Caco-2 (cell line): ENCODE measurements at regions not wholly inside any gene's neighbourhood (a gene's known extent, or its start where the extent isn't known, plus 50 kb on each side); places are given as distances from the start of the nearest gene placed in this dataset.

Experiments
- BruUV-seq: library from RNA; stranded (reverse); fragments of 400-500 nt; replicated peaks from 2 replicates; lab custom pipeline; 2021; lab: Mats Ljungman, UMichigan
- CTCF ChIA-PET: fragments of 300-600 bp; sonication (Branson Sonifier 250); formaldehyde crosslinking; loops from one replicate; lab custom pipeline; 2022; ENCODE audit warnings: antibody characterized with exemption; lab: Charles Lee
- POLR2A ChIA-PET: fragments of 300-600 bp; sonication (Branson Sonifier 250); formaldehyde crosslinking; loops from one replicate; lab custom pipeline; 2022; ENCODE audit warnings: antibody characterized with exemption; lab: Charles Lee
- DNase-seq, 2 experiments: peaks; one replicate each; pipeline versions ENCODE4 v3.0.0 to v3.0.0-alpha.2; 2020 to 2022
- H3K27me3 ChIP-seq: replicated peaks from 2 replicates; pipeline ENCODE4 v1.6.0; 2011; ENCODE audit warnings: low read length; ENCODE audit not compliant: control insufficient read depth, insufficient read depth
- H3K36me3 ChIP-seq: 2 replicates; pipeline ENCODE4 v1.5.1; 2011; ENCODE audit warnings: low read length; ENCODE audit not compliant: control insufficient read depth, insufficient read depth
- H3K4me1 ChIP-seq: fragments of 250-450 bp; sonication (Bioruptor Pico); 2 replicates; pipeline ENCODE4 v1.5.1; 2020; ENCODE audit warnings: mild to moderate bottlenecking
- H3K4me3 ChIP-seq: 2 replicates; pipeline ENCODE4 v1.5.1; 2011; ENCODE audit warnings: low read depth, mild to moderate bottlenecking, control low read depth, low read length
- H3K9me3 ChIP-seq: fragments of 250-450 bp; sonication (Bioruptor Pico); 2 replicates; pipeline ENCODE4 v1.5.1; 2020; ENCODE audit warnings: mild to moderate bottlenecking, moderate library complexity
- H3K27ac Mint-ChIP-seq: one replicate; pipeline ENCODE4 v1.8.0; 2022; ENCODE audit warnings: mixed read lengths; ENCODE audit not compliant: unreplicated experiment
- H3K27me3 Mint-ChIP-seq: one replicate; pipeline ENCODE4 v1.8.0; 2022; ENCODE audit warnings: mixed read lengths; ENCODE audit not compliant: insufficient read depth, unreplicated experiment
- H3K36me3 Mint-ChIP-seq: one replicate; pipeline ENCODE4 v1.8.0; 2022; ENCODE audit warnings: mild to moderate bottlenecking, mixed read lengths; ENCODE audit not compliant: insufficient read depth, unreplicated experiment
- H3K4me1 Mint-ChIP-seq: one replicate; pipeline ENCODE4 v1.8.0; 2022; ENCODE audit warnings: low read depth, mixed read lengths; ENCODE audit not compliant: unreplicated experiment
- H3K4me3 Mint-ChIP-seq: one replicate; pipeline ENCODE4 v1.8.0; 2022; ENCODE audit warnings: mild to moderate bottlenecking, moderate library complexity, mixed read lengths; ENCODE audit not compliant: unreplicated experiment
- H3K9me3 Mint-ChIP-seq: one replicate; pipeline ENCODE4 v1.8.0; 2022; ENCODE audit warnings: mixed read lengths; ENCODE audit not compliant: unreplicated experiment
- intact Hi-C: fragments of 100-400 bp; cut with micrococcal nuclease; formaldehyde crosslinking; loops from one replicate; pipeline ENCODE4 v1.10.0; 2022; ENCODE audit not compliant: unreplicated experiment
- TF ChIP-seq, protein P1 (sequence below), 2 experiments: fragments of 200-600 bp in 1 of 2; IDR thresholded peaks; 1 replicate in 1 of 2; 2 replicates in 1 of 2; pipeline versions ENCODE4 v1.5.1 to v1.8.0; 2011 to 2022; ENCODE audit warnings: antibody characterized with exemption in 1 of 2, control low read depth in 1 of 2, inconsistent platforms in 1 of 2, low read depth in 1 of 2, low read length in 1 of 2, mild to moderate bottlenecking in 1 of 2, moderate library complexity in 1 of 2; ENCODE audit not compliant: insufficient read depth in 1 of 2, severe bottlenecking in 1 of 2, unreplicated experiment in 1 of 2

DNA sequence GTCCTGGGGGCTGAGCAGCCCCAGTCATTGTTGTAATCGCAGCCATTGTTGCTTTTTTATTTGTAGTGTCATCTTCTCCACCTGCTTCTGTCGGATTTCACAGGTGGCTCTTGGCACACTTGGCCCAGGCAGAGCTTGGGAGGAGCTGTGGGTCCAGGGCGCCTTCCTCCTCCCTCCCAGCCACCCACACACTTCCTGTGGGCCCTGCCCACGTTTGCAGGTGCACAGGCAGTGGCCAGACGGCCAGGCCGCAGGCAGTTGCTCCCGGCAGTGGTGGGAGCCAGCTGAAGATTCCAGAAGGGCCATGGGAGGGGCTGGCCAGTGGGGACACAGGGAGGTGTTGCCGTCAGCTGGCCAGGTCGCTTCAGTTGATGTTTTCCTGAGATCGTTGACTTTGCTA, 1191.9 kb downstream of the BRD1 start:
- BruUV-seq = no TSS peak
- intact Hi-C loops = no loop called here
- TF ChIP-seq, protein P1, sequence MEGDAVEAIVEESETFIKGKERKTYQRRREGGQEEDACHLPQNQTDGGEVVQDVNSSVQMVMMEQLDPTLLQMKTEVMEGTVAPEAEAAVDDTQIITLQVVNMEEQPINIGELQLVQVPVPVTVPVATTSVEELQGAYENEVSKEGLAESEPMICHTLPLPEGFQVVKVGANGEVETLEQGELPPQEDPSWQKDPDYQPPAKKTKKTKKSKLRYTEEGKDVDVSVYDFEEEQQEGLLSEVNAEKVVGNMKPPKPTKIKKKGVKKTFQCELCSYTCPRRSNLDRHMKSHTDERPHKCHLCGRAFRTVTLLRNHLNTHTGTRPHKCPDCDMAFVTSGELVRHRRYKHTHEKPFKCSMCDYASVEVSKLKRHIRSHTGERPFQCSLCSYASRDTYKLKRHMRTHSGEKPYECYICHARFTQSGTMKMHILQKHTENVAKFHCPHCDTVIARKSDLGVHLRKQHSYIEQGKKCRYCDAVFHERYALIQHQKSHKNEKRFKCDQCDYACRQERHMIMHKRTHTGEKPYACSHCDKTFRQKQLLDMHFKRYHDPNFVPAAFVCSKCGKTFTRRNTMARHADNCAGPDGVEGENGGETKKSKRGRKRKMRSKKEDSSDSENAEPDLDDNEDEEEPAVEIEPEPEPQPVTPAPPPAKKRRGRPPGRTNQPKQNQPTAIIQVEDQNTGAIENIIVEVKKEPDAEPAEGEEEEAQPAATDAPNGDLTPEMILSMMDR (IDR thresholded peaks at IDR 0.05; ENCODE audit: insufficient read depth in 1 of 2, low read depth in 1 of 2, low read length in 1 of 2, severe bottlenecking in 1 of 2, unreplicated experiment in 1 of 2) = no peak
- H3K4me1 ChIP-seq = no peaks in the 10 kb centered on the region
- Mint-ChIP-seq H3K27ac (no peak overlapping the region), H3K4me1 (no peaks in the 10 kb centered on the region), H3K27me3 (peaks cover 3% of the 10 kb centered on the region), H3K36me3 (no peaks in the 10 kb centered on the region), H3K9me3 (no peaks in the 10 kb centered on the region), H3K4me3 (no peak overlapping the region)
- H3K27me3 ChIP-seq = no peaks in the 10 kb centered on the region
- no peak for DNase-seq
- ChIA-PET POLR2A (no interaction called here), CTCF (no interaction called here)
- H3K9me3 ChIP-seq = no peaks in the 10 kb centered on the region
- no peak overlapping the region for H3K4me3 ChIP-seq
- no peaks in the 10 kb centered on the region for H3K36me3 ChIP-seq

DNA sequence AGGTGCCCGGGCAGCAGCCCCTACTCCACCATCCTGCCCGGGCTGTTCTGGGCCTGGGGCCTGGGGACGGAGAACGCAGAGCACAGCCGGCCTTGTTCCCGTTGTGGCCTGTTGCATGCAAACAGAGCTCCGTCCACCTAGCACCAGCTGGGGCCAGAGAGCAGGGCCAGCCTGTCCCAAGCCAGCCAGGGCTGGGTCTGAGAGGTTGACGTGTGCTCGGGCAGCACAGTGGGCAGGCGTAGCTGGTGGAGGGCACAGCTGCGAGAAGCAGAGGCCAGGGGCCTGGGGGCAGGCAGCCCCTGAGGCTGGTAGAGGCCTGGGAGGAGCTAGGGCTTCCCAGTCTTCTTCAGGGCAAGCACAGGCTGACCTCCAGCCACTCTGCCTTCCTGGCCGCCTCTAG, 1192.6 kb downstream of the BRD1 start:
- TF ChIP-seq, protein P1 (IDR thresholded peaks at IDR 0.05; ENCODE audit: insufficient read depth in 1 of 2, low read depth in 1 of 2, low read length in 1 of 2, severe bottlenecking in 1 of 2, unreplicated experiment in 1 of 2) = no peak
- Histone ChIP-seq H3K36me3 (no peaks in the 10 kb centered on the region), H3K27me3 (no peaks in the 10 kb centered on the region), H3K9me3 (no peaks in the 10 kb centered on the region), H3K4me3 (no peak overlapping the region), H3K4me1 (no peaks in the 10 kb centered on the region)
- Mint-ChIP-seq H3K27me3 (peaks cover 3% of the 10 kb centered on the region), H3K36me3 (no peaks in the 10 kb centered on the region), H3K9me3 (no peaks in the 10 kb centered on the region), H3K27ac (no peak overlapping the region), H3K4me1 (no peaks in the 10 kb centered on the region), H3K4me3 (no peak overlapping the region)
- intact Hi-C loops = no loop called here
- CTCF ChIA-PET = no interaction called here
- no TSS peak for BruUV-seq
- POLR2A ChIA-PET = no interaction called here
- DNase-seq = no peak

- Mint-ChIP-seq H3K36me3 (no peaks in the 10 kb centered on the region), H3K4me3 (no peak overlapping the region), H3K4me1 (no peaks in the 10 kb centered on the region), H3K27ac (no peak overlapping the region), H3K9me3 (no peaks in the 10 kb centered on the region), H3K27me3 (peaks cover 3% of the 10 kb centered on the region)
- Histone ChIP-seq H3K4me1 (no peaks in the 10 kb centered on the region), H3K4me3 (no peak overlapping the region), H3K36me3 (no peaks in the 10 kb centered on the region), H3K9me3 (no peaks in the 10 kb centered on the region), H3K27me3 (no peaks in the 10 kb centered on the region)
- BruUV-seq = no TSS peak
- intact Hi-C loops = no loop called here
- TF ChIP-seq, protein P1 (IDR thresholded peaks at IDR 0.05; ENCODE audit: insufficient read depth in 1 of 2, low read depth in 1 of 2, low read length in 1 of 2, severe bottlenecking in 1 of 2, unreplicated experiment in 1 of 2) = no peak
- POLR2A ChIA-PET = no interaction called here
- no peak for DNase-seq
- CTCF ChIA-PET = no interaction called here
Measured at GRCh38 chr22:48633996-48634836, 1193.5 kb downstream of the BRD1 start.
